ENCODE measurements at regions not wholly inside any gene's neighbourhood (a gene's known extent, or its start where the extent isn't known, plus 50 kb on each side); places are given as distances from the start of the nearest gene placed in this dataset.
"Not testable (repeated sequence)": the region's sequence is repeated elsewhere in the genome, so short reads cannot be mapped to it uniquely, and the experiment has no call there.

DNA sequence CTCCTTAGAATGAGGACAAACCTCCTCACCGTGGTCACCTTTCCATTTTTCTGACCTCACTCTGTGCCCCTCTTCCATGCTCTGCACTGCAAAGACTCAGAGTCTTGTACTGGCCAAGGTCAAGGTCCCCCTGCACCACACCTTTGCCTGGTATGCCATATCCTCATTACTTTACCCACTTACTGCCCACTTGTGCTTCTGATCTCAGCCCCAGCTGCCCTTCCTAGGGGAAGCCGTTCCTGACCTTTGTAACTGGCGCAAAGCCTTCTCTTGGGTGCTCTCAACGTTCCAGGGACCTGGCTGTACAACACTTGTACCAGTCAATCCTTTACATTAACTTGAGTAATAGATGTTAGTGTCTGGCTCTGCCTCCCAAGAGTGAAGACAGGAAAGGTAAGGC is 256.0 kb downstream of the SV2B start:
- H3K4me3 Mint-ChIP-seq (ENCODE audit: unreplicated experiment) = no peak overlapping the region
- TF ChIP-seq, protein P1, sequence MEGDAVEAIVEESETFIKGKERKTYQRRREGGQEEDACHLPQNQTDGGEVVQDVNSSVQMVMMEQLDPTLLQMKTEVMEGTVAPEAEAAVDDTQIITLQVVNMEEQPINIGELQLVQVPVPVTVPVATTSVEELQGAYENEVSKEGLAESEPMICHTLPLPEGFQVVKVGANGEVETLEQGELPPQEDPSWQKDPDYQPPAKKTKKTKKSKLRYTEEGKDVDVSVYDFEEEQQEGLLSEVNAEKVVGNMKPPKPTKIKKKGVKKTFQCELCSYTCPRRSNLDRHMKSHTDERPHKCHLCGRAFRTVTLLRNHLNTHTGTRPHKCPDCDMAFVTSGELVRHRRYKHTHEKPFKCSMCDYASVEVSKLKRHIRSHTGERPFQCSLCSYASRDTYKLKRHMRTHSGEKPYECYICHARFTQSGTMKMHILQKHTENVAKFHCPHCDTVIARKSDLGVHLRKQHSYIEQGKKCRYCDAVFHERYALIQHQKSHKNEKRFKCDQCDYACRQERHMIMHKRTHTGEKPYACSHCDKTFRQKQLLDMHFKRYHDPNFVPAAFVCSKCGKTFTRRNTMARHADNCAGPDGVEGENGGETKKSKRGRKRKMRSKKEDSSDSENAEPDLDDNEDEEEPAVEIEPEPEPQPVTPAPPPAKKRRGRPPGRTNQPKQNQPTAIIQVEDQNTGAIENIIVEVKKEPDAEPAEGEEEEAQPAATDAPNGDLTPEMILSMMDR (IDR thresholded peaks at IDR 0.05) = no peak
- DNase-seq (ENCODE audit: extremely low spot score, unreplicated experiment) = no peak
- no peaks in the 10 kb centered on the region for H3K9me3 Mint-ChIP-seq (ENCODE audit: unreplicated experiment)
- H3K27me3 Mint-ChIP-seq (ENCODE audit: unreplicated experiment) = no peaks in the 10 kb centered on the region
- H3K36me3 Mint-ChIP-seq (ENCODE audit: unreplicated experiment) = no peaks in the 10 kb centered on the region
- no peaks in the 10 kb centered on the region for H3K4me1 Mint-ChIP-seq (ENCODE audit: unreplicated experiment)
- H3K27ac Mint-ChIP-seq (ENCODE audit: unreplicated experiment) = no peak overlapping the region

DNA sequence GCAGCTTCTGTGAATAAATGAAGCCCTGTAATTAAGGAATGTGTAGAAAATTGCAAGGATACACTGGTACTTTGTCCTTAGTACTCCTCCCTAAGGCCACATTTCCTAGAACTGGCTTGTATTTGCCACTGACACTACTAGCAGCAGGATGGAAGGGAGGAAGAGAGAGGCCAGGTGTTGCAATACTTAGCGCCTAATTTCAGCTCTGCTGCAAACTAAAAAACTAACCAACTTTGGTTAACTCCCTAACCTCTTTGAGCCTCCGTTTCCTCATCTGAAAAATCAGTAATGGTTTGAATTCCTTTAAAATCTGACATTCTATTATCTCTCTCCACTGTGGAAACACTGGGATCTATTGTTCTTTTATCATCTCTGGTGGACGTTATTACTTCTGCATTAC is 257.0 kb downstream of the SV2B start:
- Mint-ChIP-seq H3K9me3 (ENCODE audit: unreplicated experiment) (no peaks in the 10 kb centered on the region), H3K4me3 (ENCODE audit: unreplicated experiment) (no peak overlapping the region), H3K36me3 (ENCODE audit: unreplicated experiment) (no peaks in the 10 kb centered on the region), H3K27ac (ENCODE audit: unreplicated experiment) (no peak overlapping the region), H3K4me1 (ENCODE audit: unreplicated experiment) (no peaks in the 10 kb centered on the region), H3K27me3 (ENCODE audit: unreplicated experiment) (no peaks in the 10 kb centered on the region)
- TF ChIP-seq, protein P1 (IDR thresholded peaks at IDR 0.05) = no peak
- DNase-seq (ENCODE audit: extremely low spot score, unreplicated experiment) = no peak

DNA sequence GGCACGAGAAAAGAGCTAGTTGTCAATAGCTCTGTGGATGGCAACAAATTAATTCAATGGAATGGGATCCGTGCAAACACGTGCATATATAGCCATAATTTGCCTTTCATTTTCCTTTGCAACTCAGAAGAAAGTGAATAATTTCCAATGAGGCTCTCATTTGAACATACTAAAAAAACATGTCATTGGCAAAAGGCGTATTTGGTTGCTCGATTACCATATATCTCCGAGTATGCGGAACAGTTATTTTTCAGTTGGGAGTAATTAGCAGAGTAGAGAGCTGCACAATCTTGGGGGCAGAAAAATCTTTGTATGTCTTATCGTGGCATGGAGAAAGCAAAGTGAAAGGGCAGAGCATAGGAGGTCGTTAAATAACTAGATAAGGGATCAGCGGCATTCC is 257.4 kb downstream of the SV2B start:
- H3K27me3 Mint-ChIP-seq (ENCODE audit: unreplicated experiment) = no peaks in the 10 kb centered on the region
- H3K36me3 Mint-ChIP-seq (ENCODE audit: unreplicated experiment) = no peaks in the 10 kb centered on the region
- DNase-seq (ENCODE audit: extremely low spot score, unreplicated experiment) = no peak
- no peaks in the 10 kb centered on the region for H3K4me1 Mint-ChIP-seq (ENCODE audit: unreplicated experiment)
- H3K4me3 Mint-ChIP-seq (ENCODE audit: unreplicated experiment) = no peak overlapping the region
- no peaks in the 10 kb centered on the region for H3K9me3 Mint-ChIP-seq (ENCODE audit: unreplicated experiment)
- TF ChIP-seq, protein P1 (IDR thresholded peaks at IDR 0.05) = no peak
- H3K27ac Mint-ChIP-seq (ENCODE audit: unreplicated experiment) = no peak overlapping the region

DNA sequence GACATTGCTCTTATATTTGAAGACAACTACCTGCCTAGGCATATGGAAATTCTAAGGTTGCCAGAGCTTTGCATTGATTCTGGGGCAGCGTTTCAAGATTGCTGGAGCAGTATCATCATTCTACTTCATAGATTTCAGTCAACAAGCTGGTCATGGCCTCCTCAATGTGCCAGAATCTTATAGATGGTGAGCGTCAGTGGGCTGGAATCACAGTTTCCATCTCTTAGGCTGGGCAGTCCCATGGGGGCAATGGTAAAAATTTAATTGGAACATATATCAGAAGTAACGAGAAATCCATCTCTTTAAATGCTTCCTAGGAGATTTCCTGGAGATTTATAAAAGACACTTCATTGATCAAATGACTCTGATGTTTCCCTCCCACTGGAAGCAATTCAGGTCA is 258.3 kb downstream of the SV2B start:
- Mint-ChIP-seq H3K27ac (ENCODE audit: unreplicated experiment) (no peak overlapping the region), H3K36me3 (ENCODE audit: unreplicated experiment) (no peaks in the 10 kb centered on the region), H3K4me3 (ENCODE audit: unreplicated experiment) (no peak overlapping the region), H3K27me3 (ENCODE audit: unreplicated experiment) (no peaks in the 10 kb centered on the region), H3K4me1 (ENCODE audit: unreplicated experiment) (no peaks in the 10 kb centered on the region), H3K9me3 (ENCODE audit: unreplicated experiment) (no peaks in the 10 kb centered on the region)
- DNase-seq (ENCODE audit: extremely low spot score, unreplicated experiment) = no peak
- TF ChIP-seq, protein P1 (IDR thresholded peaks at IDR 0.05) = no peak

DNA sequence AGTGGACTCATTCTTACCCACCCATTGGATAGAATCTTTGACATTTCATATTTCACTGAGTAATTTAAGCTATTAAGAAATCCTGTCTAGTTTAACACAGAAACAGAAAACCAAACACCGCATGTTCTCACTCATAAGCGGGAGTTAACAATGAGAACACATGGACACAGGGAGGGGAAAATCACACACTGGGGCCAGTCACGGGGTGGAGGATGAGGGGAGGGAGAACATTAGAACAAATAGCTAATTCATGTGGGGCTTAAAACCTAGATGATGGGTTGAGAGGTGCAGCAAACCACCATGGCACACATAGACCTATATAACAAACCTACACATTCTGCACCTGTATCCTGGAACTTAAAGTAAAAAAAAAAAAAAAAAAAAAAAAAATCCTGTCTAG is 261.6 kb downstream of the SV2B start:
- H3K27ac Mint-ChIP-seq (ENCODE audit: unreplicated experiment); H3K36me3 Mint-ChIP-seq (ENCODE audit: unreplicated experiment); H3K9me3 Mint-ChIP-seq (ENCODE audit: unreplicated experiment); H3K4me3 Mint-ChIP-seq (ENCODE audit: unreplicated experiment); DNase-seq (ENCODE audit: extremely low spot score, unreplicated experiment); H3K27me3 Mint-ChIP-seq (ENCODE audit: unreplicated experiment); H3K4me1 Mint-ChIP-seq (ENCODE audit: unreplicated experiment): not testable (repeated sequence)

DNA sequence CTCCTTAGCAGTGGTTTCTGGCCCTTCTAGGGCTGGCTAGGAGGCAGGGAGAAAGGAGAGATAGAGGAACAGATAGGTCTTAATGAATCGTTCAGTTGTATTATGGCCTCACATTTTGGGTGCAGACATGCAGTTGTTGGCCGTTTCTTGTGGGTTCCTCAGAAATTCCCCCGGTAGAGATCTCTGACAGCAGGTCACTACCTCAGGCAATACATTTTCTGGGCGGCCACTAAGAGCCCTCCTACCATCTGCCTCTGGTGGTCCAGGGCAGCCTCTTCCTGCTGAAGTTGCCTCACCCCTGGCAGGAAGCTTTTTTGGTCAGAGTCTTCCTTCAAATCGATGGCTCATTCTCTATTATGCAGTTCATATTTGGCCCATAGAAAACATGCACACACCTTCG is 266.1 kb downstream of the SV2B start:
- Mint-ChIP-seq H3K27ac (ENCODE audit: unreplicated experiment) (no peak overlapping the region), H3K36me3 (ENCODE audit: unreplicated experiment) (no peaks in the 10 kb centered on the region), H3K27me3 (ENCODE audit: unreplicated experiment) (no peaks in the 10 kb centered on the region), H3K9me3 (ENCODE audit: unreplicated experiment) (peaks cover 6% of the 10 kb centered on the region), H3K4me1 (ENCODE audit: unreplicated experiment) (no peaks in the 10 kb centered on the region), H3K4me3 (ENCODE audit: unreplicated experiment) (no peak overlapping the region)
- no peak for DNase-seq (ENCODE audit: extremely low spot score, unreplicated experiment)
- TF ChIP-seq, protein P1 (IDR thresholded peaks at IDR 0.05) = no peak
